NT2/D1 (cell line): ENCODE measurements at regions not wholly inside any gene's neighbourhood (a gene's known extent, or its start where the extent isn't known, plus 50 kb on each side); places are given as distances from the start of the nearest gene placed in this dataset.

ENCODE experiments used
- YY1 ChIP-seq: IDR thresholded peaks from 2 replicates; pipeline ENCODE4 v1.6.1; 2011; ENCODE audit not compliant: insufficient read length, insufficient read depth
- ZNF274 ChIP-seq: IDR thresholded peaks from 2 replicates; pipeline ENCODE4 v1.6.1; 2011; ENCODE audit warnings: mild to moderate bottlenecking, low read depth, low read length

- TF ChIP-seq ZNF274 (no peak), YY1 (no peak)
Observed at GRCh38 chr5:35365758-35366157, 135.5 kb upstream of the PRLR start.
